Skeletal muscle satellite cell (primary cell): ENCODE measurements at regions not wholly inside any gene's neighbourhood (a gene's known extent, or its start where the extent isn't known, plus 50 kb on each side); places are given as distances from the start of the nearest gene placed in this dataset.
"Not testable (repeated sequence)": the region's sequence is repeated elsewhere in the genome, so short reads cannot be mapped to it uniquely, and the experiment has no call there.

ENCODE experiments used
- H3K27me3 ChIP-seq: 2 replicates; pipeline ENCODE4 v1.7.0; 2013; ENCODE audit warnings: low read length; ENCODE audit not compliant: control insufficient read depth, insufficient read depth
- H3K36me3 ChIP-seq: 2 replicates; pipeline ENCODE4 v1.7.0; 2013; ENCODE audit warnings: mild to moderate bottlenecking, control low read depth, low read length; ENCODE audit not compliant: insufficient read depth
- H3K4me1 ChIP-seq: 2 replicates; pipeline ENCODE4 v1.7.0; 2013; ENCODE audit warnings: low read length; ENCODE audit not compliant: control insufficient read depth, insufficient read depth
- H3K4me2 ChIP-seq: 2 replicates; pipeline ENCODE4 v1.7.0; 2013; ENCODE audit warnings: mild to moderate bottlenecking, low read length
- H3K4me3 ChIP-seq: 2 replicates; pipeline ENCODE4 v1.7.0; 2013; ENCODE audit warnings: low read length
- H3K9ac ChIP-seq: 2 replicates; pipeline ENCODE4 v1.7.0; 2013; ENCODE audit warnings: mild to moderate bottlenecking, low read depth, low read length, moderate library complexity
- H3K9me3 ChIP-seq: replicated peaks from 2 replicates; pipeline ENCODE4 v1.7.0; 2013; ENCODE audit warnings: mild to moderate bottlenecking, control low read depth, low read length

DNA sequence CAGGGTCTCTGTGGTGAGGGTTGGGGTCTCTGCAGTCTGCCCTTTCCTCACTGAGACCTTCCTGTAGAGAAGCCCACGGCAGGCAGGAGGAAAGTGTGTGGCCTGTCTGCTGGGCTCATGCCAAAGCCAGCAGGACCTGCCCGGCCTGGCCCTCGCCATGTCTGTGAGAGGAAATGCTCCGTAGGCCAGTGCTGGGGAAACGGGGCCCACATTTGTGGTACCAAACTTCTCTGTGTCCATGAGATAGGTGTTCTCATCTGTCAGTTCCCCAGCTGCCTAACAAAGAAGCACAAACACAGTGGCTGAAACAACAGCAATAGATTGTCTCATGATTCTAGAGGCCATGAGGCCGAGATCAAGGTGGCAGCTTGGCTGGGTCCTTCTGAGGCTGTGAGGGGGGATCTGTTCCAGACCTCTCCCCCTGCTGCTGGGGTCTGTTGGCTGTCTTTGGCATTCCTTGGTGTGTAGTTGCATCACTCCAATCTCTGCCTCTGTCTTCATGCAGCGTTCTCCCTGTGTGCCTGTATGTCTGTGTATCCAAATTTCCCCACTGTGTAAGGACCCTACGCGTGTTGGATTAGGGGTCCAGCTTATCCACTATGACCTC is 772.5 kb downstream of the TBC1D22A start:
- Histone ChIP-seq H3K36me3 (no peaks in the 10 kb centered on the region), H3K9me3 (peaks cover 20% of the 10 kb centered on the region), H3K4me3 (no peak overlapping the region), H3K4me2 (no peak overlapping the region), H3K9ac (no peak overlapping the region), H3K4me1 (no peaks in the 10 kb centered on the region), H3K27me3 (no peaks in the 10 kb centered on the region)

- no peak overlapping the region for H3K4me3 ChIP-seq
- H3K27me3 ChIP-seq, result no peaks in the 10 kb centered on the region
- no peaks in the 10 kb centered on the region for H3K4me1 ChIP-seq
- H3K4me2 ChIP-seq, result no peak overlapping the region
- no peak overlapping the region for H3K9ac ChIP-seq
- peaks cover 20% of the 10 kb centered on the region for H3K9me3 ChIP-seq
- no peaks in the 10 kb centered on the region for H3K36me3 ChIP-seq
Observed at GRCh38 chr22:47533961-47534803, 771.7 kb downstream of the TBC1D22A start.

GRCh38 chr22:47517062-47517461 is 754.6 kb downstream of the TBC1D22A start:
- no peaks in the 10 kb centered on the region for H3K9me3 ChIP-seq
- H3K4me1 ChIP-seq, result no peaks in the 10 kb centered on the region
- H3K27me3 ChIP-seq, result no peaks in the 10 kb centered on the region
- H3K36me3 ChIP-seq, result no peaks in the 10 kb centered on the region
- H3K4me3 ChIP-seq, result no peak overlapping the region
- no peak overlapping the region for H3K4me2 ChIP-seq
- no peak overlapping the region for H3K9ac ChIP-seq

DNA sequence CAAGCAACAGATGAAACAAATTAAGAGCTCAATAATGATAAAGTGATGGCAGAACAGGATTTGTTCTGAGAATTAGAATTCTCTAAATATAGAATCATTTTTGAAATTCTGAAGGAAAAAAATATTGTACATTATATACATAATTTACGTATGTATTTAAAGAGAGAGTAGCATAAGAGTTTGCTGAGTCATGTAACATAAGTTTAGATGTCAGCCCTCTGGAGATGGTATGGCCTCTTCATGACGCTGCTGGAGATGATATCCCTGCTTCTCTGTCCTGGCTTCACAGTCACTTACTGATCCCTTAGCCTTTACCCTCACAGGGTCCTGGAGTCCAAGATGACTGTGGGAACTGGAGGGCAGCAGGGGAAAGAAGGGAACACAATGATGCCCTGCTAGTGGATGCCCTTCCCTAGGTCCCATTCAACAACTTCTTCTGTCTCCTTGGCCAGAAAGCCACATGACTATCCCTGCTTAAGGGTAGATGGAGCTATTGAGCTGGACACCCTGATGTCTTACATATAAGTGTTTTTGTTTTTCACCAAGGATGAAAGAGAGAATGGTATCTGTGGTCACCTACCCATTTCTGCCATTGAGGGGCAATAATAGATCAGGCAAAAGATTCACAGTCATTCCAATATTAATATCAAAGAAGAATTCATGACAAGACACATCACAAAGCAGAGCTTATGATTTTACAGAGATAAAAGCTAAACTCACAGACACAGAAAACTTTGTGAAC is 753.1 kb downstream of the TBC1D22A start:
- no peak overlapping the region for H3K9ac ChIP-seq
- no peak overlapping the region for H3K4me2 ChIP-seq
- no peaks in the 10 kb centered on the region for H3K4me1 ChIP-seq
- no peak overlapping the region for H3K4me3 ChIP-seq
- H3K9me3 ChIP-seq, result no peaks in the 10 kb centered on the region
- no peaks in the 10 kb centered on the region for H3K27me3 ChIP-seq
- H3K36me3 ChIP-seq, result no peaks in the 10 kb centered on the region

DNA sequence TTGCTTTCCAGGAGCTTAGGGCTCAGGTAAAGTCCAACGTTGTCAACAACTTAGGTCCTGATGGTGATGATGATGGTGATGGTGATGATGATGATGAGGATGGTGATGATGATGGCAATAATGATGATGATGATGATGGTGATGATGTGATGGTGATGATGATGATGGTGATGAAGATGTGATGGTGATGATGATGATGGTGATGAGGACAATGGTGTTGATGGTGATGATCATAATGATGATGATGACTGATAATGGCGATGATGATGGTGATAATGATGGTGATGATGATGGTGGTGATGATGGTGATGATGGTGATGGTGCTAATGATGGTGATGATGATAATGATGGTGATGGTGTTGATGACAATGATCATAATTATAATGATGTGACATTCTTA is 750.2 kb downstream of the TBC1D22A start:
- Histone ChIP-seq H3K4me3 (no peak overlapping the region), H3K27me3 (no peaks in the 10 kb centered on the region), H3K9me3 (no peaks in the 10 kb centered on the region), H3K4me2 (no peak overlapping the region), H3K9ac (no peak overlapping the region), H3K36me3 (no peaks in the 10 kb centered on the region), H3K4me1 (no peaks in the 10 kb centered on the region)

GRCh38 chr22:47504962-47505361 is 742.5 kb downstream of the TBC1D22A start:
- no peak overlapping the region for H3K4me2 ChIP-seq
- no peaks in the 10 kb centered on the region for H3K27me3 ChIP-seq
- no peak overlapping the region for H3K9ac ChIP-seq
- H3K36me3 ChIP-seq, result no peaks in the 10 kb centered on the region
- H3K4me3 ChIP-seq, result no peak overlapping the region
- H3K4me1 ChIP-seq, result no peaks in the 10 kb centered on the region
- no peaks in the 10 kb centered on the region for H3K9me3 ChIP-seq

DNA sequence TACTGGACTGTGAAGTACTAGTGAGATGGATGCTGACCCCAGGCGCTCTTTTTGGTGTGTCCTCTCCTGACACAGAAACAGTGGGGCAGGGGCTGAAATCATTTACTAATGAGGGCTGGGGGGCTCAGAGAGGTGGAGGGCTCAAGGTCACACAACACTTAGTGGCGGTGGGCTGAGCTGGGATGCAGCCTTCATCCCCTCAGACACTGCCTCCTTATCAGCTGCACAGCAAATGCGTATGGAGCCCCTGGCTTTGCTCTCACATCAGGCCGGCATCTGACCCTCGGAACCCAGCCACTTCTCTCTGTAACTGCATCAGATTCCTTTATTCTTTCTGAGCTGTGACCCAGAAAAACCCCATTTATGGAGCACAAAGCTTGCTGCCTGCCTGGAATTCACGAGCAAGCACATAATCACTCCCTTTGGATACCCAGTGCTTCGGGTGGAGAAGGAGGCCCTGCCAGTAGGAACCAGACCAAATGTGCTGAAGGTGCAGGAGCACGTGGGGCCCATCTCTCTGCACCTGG is 736.6 kb downstream of the TBC1D22A start:
- H3K4me2 ChIP-seq, result no peak overlapping the region
- no peaks in the 10 kb centered on the region for H3K9me3 ChIP-seq
- no peaks in the 10 kb centered on the region for H3K36me3 ChIP-seq
- H3K4me1 ChIP-seq, result no peaks in the 10 kb centered on the region
- H3K9ac ChIP-seq, result no peak overlapping the region
- no peak overlapping the region for H3K4me3 ChIP-seq
- no peaks in the 10 kb centered on the region for H3K27me3 ChIP-seq

GRCh38 chr22:47497666-47498065 is 735.2 kb downstream of the TBC1D22A start:
- Histone ChIP-seq H3K4me3 (no peak overlapping the region), H3K9me3 (no peaks in the 10 kb centered on the region), H3K4me1 (no peaks in the 10 kb centered on the region), H3K27me3 (no peaks in the 10 kb centered on the region), H3K9ac (no peak overlapping the region), H3K4me2 (no peak overlapping the region), H3K36me3 (no peaks in the 10 kb centered on the region)

DNA sequence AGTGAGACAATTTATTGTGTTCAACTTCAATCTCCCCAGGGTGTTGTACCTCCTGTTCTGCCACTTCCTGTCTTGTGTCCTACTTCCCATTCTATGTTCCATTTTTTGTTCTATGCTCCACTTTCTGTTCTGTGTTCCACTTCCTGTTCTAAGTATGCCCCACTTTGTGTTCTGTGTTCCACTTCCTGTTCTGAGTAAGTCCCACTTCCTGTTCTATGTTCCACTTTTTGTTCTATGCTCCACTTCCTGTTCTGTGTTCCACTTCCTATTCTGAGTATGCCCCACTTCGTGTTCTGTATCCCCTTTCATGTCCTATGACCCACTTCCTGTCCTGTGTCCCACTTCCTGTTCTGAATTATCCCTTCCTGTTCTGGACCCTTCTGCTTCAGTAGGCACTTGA is 732.7 kb downstream of the TBC1D22A start:
- H3K4me1 ChIP-seq, result no peaks in the 10 kb centered on the region
- no peaks in the 10 kb centered on the region for H3K27me3 ChIP-seq
- H3K9ac ChIP-seq, result no peak overlapping the region
- no peaks in the 10 kb centered on the region for H3K36me3 ChIP-seq
- no peak overlapping the region for H3K4me3 ChIP-seq
- no peak overlapping the region for H3K4me2 ChIP-seq
- H3K9me3 ChIP-seq, result no peaks in the 10 kb centered on the region

DNA sequence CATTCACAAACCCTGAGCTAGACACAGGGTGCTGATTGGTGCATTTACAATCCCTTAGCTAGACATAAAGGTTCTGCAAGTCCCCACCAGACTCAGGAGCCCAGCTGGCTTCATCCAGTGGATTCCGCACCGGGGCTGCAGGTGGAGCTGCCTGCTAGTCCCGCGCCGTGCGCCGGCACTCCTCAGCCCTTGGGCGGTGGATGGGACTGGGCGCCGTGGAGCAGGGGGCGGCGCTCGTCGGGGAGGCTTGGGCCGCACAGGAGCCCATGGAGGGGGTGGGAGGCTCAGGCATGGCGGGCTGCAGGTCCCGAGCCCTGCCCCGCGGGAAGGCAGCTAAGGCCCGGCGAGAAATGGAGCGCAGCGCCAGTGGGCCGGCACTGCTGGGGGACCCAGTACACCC is 725.7 kb downstream of the TBC1D22A start:
- H3K4me3 ChIP-seq, H3K9ac ChIP-seq, H3K36me3 ChIP-seq, H3K4me2 ChIP-seq, H3K9me3 ChIP-seq, H3K4me1 ChIP-seq, H3K27me3 ChIP-seq: not testable (repeated sequence)

- Histone ChIP-seq H3K4me2 (no peak overlapping the region), H3K9me3 (no peaks in the 10 kb centered on the region), H3K36me3 (no peaks in the 10 kb centered on the region), H3K4me1 (no peaks in the 10 kb centered on the region), H3K4me3 (no peak overlapping the region), H3K9ac (no peak overlapping the region), H3K27me3 (no peaks in the 10 kb centered on the region)
Observed at GRCh38 chr22:47486569-47487312, 724.3 kb downstream of the TBC1D22A start.
